ENCODE measurements at regions not wholly inside any gene's neighbourhood (a gene's known extent, or its start where the extent isn't known, plus 50 kb on each side); places are given as distances from the start of the nearest gene placed in this dataset.

DNA sequence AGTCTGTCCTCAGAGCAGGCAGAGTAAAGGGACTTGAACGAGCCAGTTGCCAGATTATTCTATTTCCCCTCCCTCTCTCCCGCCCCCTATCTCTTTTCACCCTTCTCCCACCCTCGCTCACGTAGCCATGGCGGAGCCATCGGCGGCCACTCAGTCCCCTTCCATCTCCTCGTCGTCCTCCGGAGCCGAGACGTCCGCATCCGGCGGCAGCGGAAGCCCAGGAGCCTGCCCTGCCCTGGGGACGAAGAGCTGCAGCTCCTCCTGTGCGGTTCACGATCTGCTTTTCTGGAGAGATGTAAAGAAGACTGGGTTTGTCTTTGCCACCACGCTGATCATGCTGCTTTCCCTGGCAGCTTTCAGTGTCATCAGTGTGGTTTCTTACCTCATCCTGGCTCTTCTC is 106.2 kb upstream of the SMAD1 start:
- H3K27me3 ChIP-seq: 0 out of 2 replicates have a peak, but pooled peaks cover 9% of the 10 kb centered on the region
- no peak overlapping the region for H3K4me3 ChIP-seq (ENCODE audit: low read depth, low read length)
- no peaks in the 10 kb centered on the region for H3K36me3 ChIP-seq
- TF ChIP-seq CTCF (IDR thresholded peaks at IDR 0.05; ENCODE audit: low read depth, low read length): no peak
- no peaks in the 10 kb centered on the region for H3K4me1 ChIP-seq
- H3K9me3 ChIP-seq: no peaks in the 10 kb centered on the region
- DNase-seq: no peak

GRCh38 chr4:145352438-145353145 is 129.1 kb upstream of the SMAD1 start:
- no peak overlapping the region for H3K4me3 ChIP-seq (ENCODE audit: low read depth, low read length)
- H3K9me3 ChIP-seq: no peaks in the 10 kb centered on the region
- H3K36me3 ChIP-seq: no peaks in the 10 kb centered on the region
- no peaks in the 10 kb centered on the region; the same call in 1 of the 2 replicates for H3K27me3 ChIP-seq
- no peaks in the 10 kb centered on the region for H3K4me1 ChIP-seq
- no peak for TF ChIP-seq CTCF (IDR thresholded peaks at IDR 0.05; ENCODE audit: low read depth, low read length)
- no peak for DNase-seq

DNA sequence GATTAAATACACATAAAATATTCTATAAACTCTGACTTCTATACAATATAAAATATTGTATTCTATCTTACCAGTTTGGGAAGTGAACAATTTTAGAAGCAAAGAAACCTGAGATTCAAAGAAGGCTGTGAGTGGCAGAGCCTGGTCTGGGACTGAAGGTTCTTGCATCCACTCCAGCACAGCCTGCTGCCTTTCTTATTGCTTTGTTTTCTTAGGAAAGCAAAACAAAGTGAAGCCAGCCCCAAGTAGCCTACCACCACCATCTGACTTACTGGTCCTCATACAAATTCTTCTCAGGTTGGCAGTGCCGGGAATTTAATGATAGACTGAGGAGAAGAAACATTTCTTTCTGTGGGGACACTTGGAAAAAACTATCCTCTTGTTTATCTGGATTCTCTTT is 129.7 kb upstream of the SMAD1 start:
- Histone ChIP-seq H3K9me3 (no peaks in the 10 kb centered on the region), H3K36me3 (no peaks in the 10 kb centered on the region), H3K27me3 (no peaks in the 10 kb centered on the region), H3K4me3 (ENCODE audit: low read depth, low read length) (no peak overlapping the region), H3K4me1 (no peaks in the 10 kb centered on the region)
- no peak for TF ChIP-seq CTCF (IDR thresholded peaks at IDR 0.05; ENCODE audit: low read depth, low read length)
- DNase-seq: no peak

DNA sequence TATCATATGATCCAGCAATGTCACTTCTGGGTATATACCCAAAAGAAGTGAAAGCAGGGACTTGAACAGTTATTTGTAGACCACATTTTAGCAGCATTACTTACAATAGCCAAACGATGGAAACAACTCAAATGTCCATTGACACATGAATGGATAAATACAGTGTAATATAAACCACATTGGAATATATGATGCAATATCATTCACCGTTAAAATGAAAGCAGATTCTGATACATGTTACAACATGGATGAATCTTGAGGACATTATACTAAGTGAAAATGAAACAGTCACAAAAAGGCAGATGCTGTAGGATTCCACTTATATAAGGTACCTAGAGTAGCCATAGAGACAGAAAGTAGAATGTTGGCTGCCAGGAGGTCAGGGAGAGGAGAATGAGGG is 130.5 kb upstream of the SMAD1 start:
- Histone ChIP-seq H3K4me3 (ENCODE audit: low read depth, low read length) (no peak overlapping the region), H3K9me3 (no peaks in the 10 kb centered on the region), H3K36me3 (no peaks in the 10 kb centered on the region), H3K27me3 (no peaks in the 10 kb centered on the region), H3K4me1 (no peaks in the 10 kb centered on the region)
- DNase-seq: no peak
- no peak for TF ChIP-seq CTCF (IDR thresholded peaks at IDR 0.05; ENCODE audit: low read depth, low read length)

DNA sequence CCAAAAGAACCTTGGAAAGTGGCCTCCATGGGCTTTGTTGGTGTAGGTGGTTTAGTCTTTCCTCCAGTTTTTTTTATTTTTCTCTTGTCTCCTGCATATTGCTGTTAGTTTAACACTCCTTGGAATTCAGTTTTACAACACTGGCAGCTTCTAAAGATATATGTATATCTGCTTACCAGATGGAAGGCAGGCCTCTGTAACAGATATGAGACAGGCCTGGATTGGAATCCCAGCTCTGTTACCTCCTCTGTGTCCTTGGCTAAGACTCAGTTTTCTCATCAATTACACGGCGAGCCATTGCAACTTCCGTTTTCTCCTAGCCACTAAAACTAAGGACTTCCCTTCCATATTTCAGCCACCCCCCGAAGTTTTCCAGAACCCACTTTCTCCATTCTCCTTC is 133.4 kb upstream of the SMAD1 start:
- DNase-seq: no peak
- no peak for TF ChIP-seq CTCF (IDR thresholded peaks at IDR 0.05; ENCODE audit: low read depth, low read length)

DNA sequence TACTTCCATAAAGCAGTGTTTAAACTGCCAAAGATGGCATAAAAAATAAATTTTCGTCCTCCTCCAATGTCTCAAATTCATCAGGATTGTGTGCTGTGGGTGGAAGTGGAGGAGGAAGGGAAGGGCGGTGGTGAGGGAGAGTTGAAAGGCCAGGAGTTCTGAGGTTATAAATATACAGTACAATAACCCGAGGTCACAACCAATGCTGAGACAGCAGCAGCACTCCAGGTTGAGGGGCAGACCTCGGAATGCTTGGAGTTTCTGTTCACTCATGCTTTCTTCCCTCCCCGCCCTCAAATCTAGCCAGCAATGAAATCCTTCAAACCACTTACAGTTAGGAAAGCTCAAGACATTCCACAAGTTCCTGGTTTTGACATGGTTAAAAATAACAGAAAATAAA is 134.0 kb upstream of the SMAD1 start:
- no peak for TF ChIP-seq CTCF (IDR thresholded peaks at IDR 0.05; ENCODE audit: low read depth, low read length)

More for the DNA sequence above, 133.4 kb upstream of the SMAD1 start:
- no peaks in the 10 kb centered on the region for H3K36me3 ChIP-seq
- no peaks in the 10 kb centered on the region for H3K9me3 ChIP-seq
- H3K4me3 ChIP-seq (ENCODE audit: low read depth, low read length): no peak overlapping the region
- no peaks in the 10 kb centered on the region for H3K27me3 ChIP-seq
- no peaks in the 10 kb centered on the region for H3K4me1 ChIP-seq

More for the DNA sequence above, 134.0 kb upstream of the SMAD1 start:
- Histone ChIP-seq H3K36me3 (no peaks in the 10 kb centered on the region), H3K9me3 (no peaks in the 10 kb centered on the region), H3K4me3 (ENCODE audit: low read depth, low read length) (no peak overlapping the region), H3K27me3 (no peaks in the 10 kb centered on the region), H3K4me1 (no peaks in the 10 kb centered on the region)
- DNase-seq: no peak
